ENCODE measurements at regions not wholly inside any gene's neighbourhood (a gene's known extent, or its start where the extent isn't known, plus 50 kb on each side); places are given as distances from the start of the nearest gene placed in this dataset.
"Not testable (repeated sequence)": the region's sequence is repeated elsewhere in the genome, so short reads cannot be mapped to it uniquely, and the experiment has no call there.

- DNase-seq, result not testable (repeated sequence)
Observed at GRCh38 chr15:28789401-28790114, 58.9 kb downstream of the GOLGA6L7 start.

- DNase-seq, result not testable (repeated sequence)
Observed at GRCh38 chr15:28788649-28789400, 59.6 kb downstream of the GOLGA6L7 start.

GRCh38 chr15:28788176-28788575, 60.3 kb downstream of the GOLGA6L7 start:
- not testable (repeated sequence) for DNase-seq

GRCh38 chr15:28786521-28786920, 61.9 kb downstream of the GOLGA6L7 start:
- DNase-seq, result peak; percentile 13 to 27

GRCh38 chr15:28784347-28785163, 63.9 kb downstream of the GOLGA6L7 start:
- DNase-seq, result not testable (repeated sequence)

- no peak for DNase-seq
Observed at GRCh38 chr15:28783873-28784272, 64.6 kb downstream of the GOLGA6L7 start.

- no peak for DNase-seq
Observed at GRCh38 chr15:28783466-28783865, 65.0 kb downstream of the GOLGA6L7 start.

GRCh38 chr15:28778397-28778796, 66.2 kb upstream of the GOLGA8M start:
- not testable (repeated sequence) for DNase-seq

- DNase-seq, result not testable (repeated sequence)
Observed at GRCh38 chr15:28772857-28773256, 60.6 kb upstream of the GOLGA8M start.
